ENCODE measurements at regions not wholly inside any gene's neighbourhood (a gene's known extent, or its start where the extent isn't known, plus 50 kb on each side); places are given as distances from the start of the nearest gene placed in this dataset.

GRCh38 chr4:75102787-75103085 is 169.8 kb downstream of the PARM1 start:
- no peak for TF ChIP-seq CTCF (IDR thresholded peaks at IDR 0.05 in 8 of 11, conservative IDR thresholded peaks at IDR 0.05 in 3 of 11)
- no peak for TF ChIP-seq POLR2A (IDR thresholded peaks at IDR 0.05)
- no peak for TF ChIP-seq POLR2AphosphoS5 (IDR thresholded peaks at IDR 0.05)
